RWPE1 (cell line): ENCODE measurements at regions not wholly inside any gene's neighbourhood (a gene's known extent, or its start where the extent isn't known, plus 50 kb on each side); places are given as distances from the start of the nearest gene placed in this dataset.

Experiments
- CTCF ChIA-PET: fragments of 350-600 bp; sonication (Branson Sonifier 250); formaldehyde crosslinking; extraction: SDS; loops from one replicate; lab custom pipeline; 2021; lab: Yijun Ruan, JAX
- POLR2A ChIA-PET: fragments of 400-600 bp; formaldehyde crosslinking; extraction: SDS; loops from one replicate; lab custom pipeline; 2020; ENCODE audit warnings: antibody characterized with exemption; ENCODE audit not compliant: low non-redundant PET; lab: Yijun Ruan, JAX
- DNase-seq: peaks from one replicate; pipeline ENCODE4 v3.0.0; 2012; ENCODE audit warnings: low spot score
- H3K27ac ChIP-seq: fragments of 450-650 bp; 2 replicates; pipeline ENCODE4 v1.5.1; 2017
- CTCF ChIP-seq: fragments of 450-650 bp; conservative IDR thresholded peaks from 2 replicates; pipeline ENCODE4 v1.5.1; 2017; ENCODE audit warnings: low read depth, mild to moderate bottlenecking

DNA sequence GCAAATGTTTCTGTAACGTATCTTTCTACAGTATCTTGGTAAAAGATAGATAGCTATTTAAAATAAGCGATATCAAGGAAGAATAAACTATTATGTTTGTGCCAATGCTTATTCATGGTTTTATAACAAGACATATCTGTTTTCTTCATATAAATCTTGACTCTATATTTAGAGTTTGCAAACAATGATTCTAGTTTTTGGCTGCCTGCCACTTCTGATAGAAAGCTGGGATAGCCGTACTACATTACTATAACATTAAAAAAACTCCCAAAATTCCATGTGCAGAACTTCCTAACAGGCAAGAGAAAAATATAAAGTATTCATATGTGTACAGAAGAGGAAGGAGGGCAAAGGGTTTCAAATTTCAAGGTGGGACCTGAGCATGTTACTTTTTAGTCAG, 985.0 kb downstream of the BCL11A start:
- POLR2A ChIA-PET: no interaction called here
- no peak for TF ChIP-seq CTCF
- no peak overlapping the region for H3K27ac ChIP-seq

DNA sequence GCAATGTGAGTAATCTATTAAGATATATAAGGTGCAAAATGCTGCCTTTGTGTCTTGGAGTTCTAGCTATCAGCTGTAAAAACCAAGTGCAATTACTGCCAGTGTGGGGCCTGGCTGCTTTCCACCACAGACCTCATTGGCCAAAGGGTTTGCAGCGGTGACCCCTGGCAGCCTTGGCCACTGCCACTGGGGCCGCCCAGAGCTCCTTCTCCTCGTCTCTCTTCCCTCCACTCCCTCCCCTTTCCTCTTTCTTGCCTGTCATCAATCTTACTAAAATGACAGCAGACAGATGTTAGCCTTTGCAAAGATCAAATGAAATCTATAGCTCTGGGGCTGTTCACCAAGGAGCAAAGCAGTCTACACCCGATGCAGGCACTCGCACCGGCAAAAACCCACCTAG, 986.3 kb downstream of the BCL11A start:
- DNase-seq: no peak
- TF ChIP-seq CTCF: no peak
- POLR2A ChIA-PET: interaction anchor here (0.6 kb wide), 1 partner anchor 97 kb away, joined by 12 read pairs; no protein-coding TSS in a partner anchor
- no peak overlapping the region for H3K27ac ChIP-seq
- CTCF ChIA-PET: interaction anchor here (0.6 kb wide), 1 partner anchor 541 kb away, joined by 3 read pairs; no protein-coding TSS in a partner anchor

More for the DNA sequence above, 985.0 kb downstream of the BCL11A start:
- CTCF ChIA-PET: no interaction called here
- DNase-seq: no peak

DNA sequence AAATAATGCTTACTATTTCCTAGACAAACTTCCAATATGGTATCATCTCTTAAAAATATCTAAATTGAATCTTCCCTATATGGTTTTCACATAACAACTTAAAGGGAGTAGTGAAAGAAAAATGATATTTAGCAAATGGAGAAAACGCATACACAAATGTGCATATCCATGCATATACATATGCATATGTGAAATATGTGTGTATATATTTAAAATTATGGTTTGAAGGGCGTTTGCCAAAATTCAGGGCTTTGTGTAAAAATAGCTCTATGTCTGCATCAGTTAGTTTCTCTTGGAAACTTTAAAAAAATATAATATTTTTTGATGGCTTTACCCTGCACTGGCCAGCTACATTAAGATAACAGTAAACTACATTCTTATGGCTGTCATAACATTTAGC, 986.7 kb downstream of the BCL11A start:
- no peak overlapping the region for H3K27ac ChIP-seq
- ChIA-PET POLR2A (no interaction called here), CTCF (interaction anchor here (0.6 kb wide), 1 partner anchor 541 kb away, joined by 3 read pairs; no protein-coding TSS in a partner anchor)
- no peak for TF ChIP-seq CTCF
- DNase-seq: no peak

DNA sequence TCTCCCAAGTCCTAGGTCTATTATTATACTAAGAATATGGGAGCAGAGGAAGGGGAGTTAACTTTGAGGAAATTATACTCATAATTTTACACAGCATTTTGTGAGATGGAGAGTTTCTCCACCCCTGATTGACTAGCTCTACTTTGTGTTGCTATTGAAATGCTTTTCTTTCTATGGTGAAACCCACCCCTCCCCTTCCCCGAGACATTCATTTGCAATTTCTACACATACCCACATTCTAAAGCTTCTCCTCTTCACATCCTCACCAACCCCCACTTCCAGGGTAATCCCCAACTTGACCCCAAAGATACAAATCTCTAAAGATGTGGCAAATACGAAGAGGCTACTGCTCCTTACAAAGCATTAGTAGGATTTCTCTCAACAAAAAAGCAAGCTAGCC, 992.2 kb downstream of the BCL11A start:
- CTCF ChIA-PET: no interaction called here
- no peak for DNase-seq
- POLR2A ChIA-PET: no interaction called here
- no peak overlapping the region for H3K27ac ChIP-seq
- no peak for TF ChIP-seq CTCF

DNA sequence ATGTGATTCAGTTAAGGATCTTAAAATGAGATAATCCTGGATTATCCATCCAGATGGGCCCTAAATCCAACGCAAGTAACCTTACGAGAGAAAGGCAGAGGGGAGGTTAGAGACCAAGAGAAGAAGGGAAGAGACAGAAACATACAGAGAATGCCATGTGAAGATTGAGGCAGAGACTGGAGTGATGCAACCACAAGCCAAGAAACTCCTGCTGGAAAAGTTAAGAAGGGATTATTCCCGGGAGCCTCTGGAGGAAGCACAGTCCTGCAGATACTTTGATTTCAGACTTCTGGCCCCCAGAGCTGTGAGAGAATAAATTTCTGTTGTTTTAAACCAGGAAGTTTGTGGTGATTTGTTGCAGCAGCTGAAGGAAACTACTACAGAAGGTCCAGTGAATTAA, 992.7 kb downstream of the BCL11A start:
- no peak overlapping the region for H3K27ac ChIP-seq
- ChIA-PET CTCF (no interaction called here), POLR2A (no interaction called here)
- TF ChIP-seq CTCF: no peak
- DNase-seq: no peak

- H3K27ac ChIP-seq: no peak overlapping the region
- no peak for TF ChIP-seq CTCF
- DNase-seq: no peak
- CTCF ChIA-PET: no interaction called here
- POLR2A ChIA-PET: interaction anchor here (0.6 kb wide), 1 partner anchor 1131 kb away, joined by 4 read pairs; no protein-coding TSS in a partner anchor
Observed at GRCh38 chr2:59540864-59541263, 1012.6 kb downstream of the BCL11A start.
